ENCODE measurements at regions not wholly inside any gene's neighbourhood (a gene's known extent, or its start where the extent isn't known, plus 50 kb on each side); places are given as distances from the start of the nearest gene placed in this dataset.

GRCh38 chr5:124651663-124652513 lies 94.6 kb downstream of the ZNF608 start (continued):
- TF ChIP-seq, protein P1, sequence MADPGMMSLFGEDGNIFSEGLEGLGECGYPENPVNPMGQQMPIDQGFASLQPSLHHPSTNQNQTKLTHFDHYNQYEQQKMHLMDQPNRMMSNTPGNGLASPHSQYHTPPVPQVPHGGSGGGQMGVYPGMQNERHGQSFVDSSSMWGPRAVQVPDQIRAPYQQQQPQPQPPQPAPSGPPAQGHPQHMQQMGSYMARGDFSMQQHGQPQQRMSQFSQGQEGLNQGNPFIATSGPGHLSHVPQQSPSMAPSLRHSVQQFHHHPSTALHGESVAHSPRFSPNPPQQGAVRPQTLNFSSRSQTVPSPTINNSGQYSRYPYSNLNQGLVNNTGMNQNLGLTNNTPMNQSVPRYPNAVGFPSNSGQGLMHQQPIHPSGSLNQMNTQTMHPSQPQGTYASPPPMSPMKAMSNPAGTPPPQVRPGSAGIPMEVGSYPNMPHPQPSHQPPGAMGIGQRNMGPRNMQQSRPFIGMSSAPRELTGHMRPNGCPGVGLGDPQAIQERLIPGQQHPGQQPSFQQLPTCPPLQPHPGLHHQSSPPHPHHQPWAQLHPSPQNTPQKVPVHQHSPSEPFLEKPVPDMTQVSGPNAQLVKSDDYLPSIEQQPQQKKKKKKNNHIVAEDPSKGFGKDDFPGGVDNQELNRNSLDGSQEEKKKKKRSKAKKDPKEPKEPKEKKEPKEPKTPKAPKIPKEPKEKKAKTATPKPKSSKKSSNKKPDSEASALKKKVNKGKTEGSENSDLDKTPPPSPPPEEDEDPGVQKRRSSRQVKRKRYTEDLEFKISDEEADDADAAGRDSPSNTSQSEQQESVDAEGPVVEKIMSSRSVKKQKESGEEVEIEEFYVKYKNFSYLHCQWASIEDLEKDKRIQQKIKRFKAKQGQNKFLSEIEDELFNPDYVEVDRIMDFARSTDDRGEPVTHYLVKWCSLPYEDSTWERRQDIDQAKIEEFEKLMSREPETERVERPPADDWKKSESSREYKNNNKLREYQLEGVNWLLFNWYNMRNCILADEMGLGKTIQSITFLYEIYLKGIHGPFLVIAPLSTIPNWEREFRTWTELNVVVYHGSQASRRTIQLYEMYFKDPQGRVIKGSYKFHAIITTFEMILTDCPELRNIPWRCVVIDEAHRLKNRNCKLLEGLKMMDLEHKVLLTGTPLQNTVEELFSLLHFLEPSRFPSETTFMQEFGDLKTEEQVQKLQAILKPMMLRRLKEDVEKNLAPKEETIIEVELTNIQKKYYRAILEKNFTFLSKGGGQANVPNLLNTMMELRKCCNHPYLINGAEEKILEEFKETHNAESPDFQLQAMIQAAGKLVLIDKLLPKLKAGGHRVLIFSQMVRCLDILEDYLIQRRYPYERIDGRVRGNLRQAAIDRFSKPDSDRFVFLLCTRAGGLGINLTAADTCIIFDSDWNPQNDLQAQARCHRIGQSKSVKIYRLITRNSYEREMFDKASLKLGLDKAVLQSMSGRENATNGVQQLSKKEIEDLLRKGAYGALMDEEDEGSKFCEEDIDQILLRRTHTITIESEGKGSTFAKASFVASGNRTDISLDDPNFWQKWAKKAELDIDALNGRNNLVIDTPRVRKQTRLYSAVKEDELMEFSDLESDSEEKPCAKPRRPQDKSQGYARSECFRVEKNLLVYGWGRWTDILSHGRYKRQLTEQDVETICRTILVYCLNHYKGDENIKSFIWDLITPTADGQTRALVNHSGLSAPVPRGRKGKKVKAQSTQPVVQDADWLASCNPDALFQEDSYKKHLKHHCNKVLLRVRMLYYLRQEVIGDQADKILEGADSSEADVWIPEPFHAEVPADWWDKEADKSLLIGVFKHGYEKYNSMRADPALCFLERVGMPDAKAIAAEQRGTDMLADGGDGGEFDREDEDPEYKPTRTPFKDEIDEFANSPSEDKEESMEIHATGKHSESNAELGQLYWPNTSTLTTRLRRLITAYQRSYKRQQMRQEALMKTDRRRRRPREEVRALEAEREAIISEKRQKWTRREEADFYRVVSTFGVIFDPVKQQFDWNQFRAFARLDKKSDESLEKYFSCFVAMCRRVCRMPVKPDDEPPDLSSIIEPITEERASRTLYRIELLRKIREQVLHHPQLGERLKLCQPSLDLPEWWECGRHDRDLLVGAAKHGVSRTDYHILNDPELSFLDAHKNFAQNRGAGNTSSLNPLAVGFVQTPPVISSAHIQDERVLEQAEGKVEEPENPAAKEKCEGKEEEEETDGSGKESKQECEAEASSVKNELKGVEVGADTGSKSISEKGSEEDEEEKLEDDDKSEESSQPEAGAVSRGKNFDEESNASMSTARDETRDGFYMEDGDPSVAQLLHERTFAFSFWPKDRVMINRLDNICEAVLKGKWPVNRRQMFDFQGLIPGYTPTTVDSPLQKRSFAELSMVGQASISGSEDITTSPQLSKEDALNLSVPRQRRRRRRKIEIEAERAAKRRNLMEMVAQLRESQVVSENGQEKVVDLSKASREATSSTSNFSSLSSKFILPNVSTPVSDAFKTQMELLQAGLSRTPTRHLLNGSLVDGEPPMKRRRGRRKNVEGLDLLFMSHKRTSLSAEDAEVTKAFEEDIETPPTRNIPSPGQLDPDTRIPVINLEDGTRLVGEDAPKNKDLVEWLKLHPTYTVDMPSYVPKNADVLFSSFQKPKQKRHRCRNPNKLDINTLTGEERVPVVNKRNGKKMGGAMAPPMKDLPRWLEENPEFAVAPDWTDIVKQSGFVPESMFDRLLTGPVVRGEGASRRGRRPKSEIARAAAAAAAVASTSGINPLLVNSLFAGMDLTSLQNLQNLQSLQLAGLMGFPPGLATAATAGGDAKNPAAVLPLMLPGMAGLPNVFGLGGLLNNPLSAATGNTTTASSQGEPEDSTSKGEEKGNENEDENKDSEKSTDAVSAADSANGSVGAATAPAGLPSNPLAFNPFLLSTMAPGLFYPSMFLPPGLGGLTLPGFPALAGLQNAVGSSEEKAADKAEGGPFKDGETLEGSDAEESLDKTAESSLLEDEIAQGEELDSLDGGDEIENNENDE (IDR thresholded peaks at IDR 0.05; ENCODE audit: low read depth, low read length): no peak
- TF ChIP-seq ZNF785 (CRISPR knock-in tag; IDR thresholded peaks at IDR 0.05) (no peak), ATF2 (CRISPR knock-in tag; IDR thresholded peaks at IDR 0.05) (no peak), PTRF (tag; IDR thresholded peaks at IDR 0.05) (no peak), ZNF707 (CRISPR knock-in tag; conservative IDR thresholded peaks at IDR 0.05) (no peak), ARID4B (CRISPR knock-in tag; IDR thresholded peaks at IDR 0.05) (no peak), SRSF3 (IDR thresholded peaks at IDR 0.05; ENCODE audit: insufficient read depth, low read length) (no peak), ATF1 (CRISPR knock-in tag; IDR thresholded peaks at IDR 0.05) (no peak), ATF1 (tag; IDR thresholded peaks at IDR 0.05) (peak; percentile 86), ZNF232 (CRISPR knock-in tag; IDR thresholded peaks at IDR 0.05) (no peak)

Measured in K562 (cell line).